ENCODE measurements at regions not wholly inside any gene's neighbourhood (a gene's known extent, or its start where the extent isn't known, plus 50 kb on each side); places are given as distances from the start of the nearest gene placed in this dataset.

GRCh38 chr2:56464613-56465012, 280.8 kb downstream of the CCDC85A start:
- no peaks in the 10 kb centered on the region for H4K20me1 ChIP-seq (ENCODE audit: control insufficient read depth, insufficient read depth, insufficient read length)
- no peak overlapping the region for H3K18ac ChIP-seq (ENCODE audit: insufficient read length, low read depth, low read length)
- H3K79me1 ChIP-seq (ENCODE audit: insufficient read depth, low read depth, low read length, poor library complexity, severe bottlenecking), result no peaks in the 10 kb centered on the region
- H2BK20ac ChIP-seq (ENCODE audit: low read depth, low read length, poor library complexity, severe bottlenecking), result no peak overlapping the region
- H3K23me2 ChIP-seq (ENCODE audit: insufficient read length, low read depth, low read length, poor library complexity, severe bottlenecking), result no peaks in the 10 kb centered on the region
- no peak for DNase-seq
- H3K4me1 ChIP-seq (ENCODE audit: insufficient read depth, low read length), result no peaks in the 10 kb centered on the region
- H3K23ac ChIP-seq (ENCODE audit: insufficient read length, low read depth, low read length), result no peak overlapping the region
- H3K9me3 ChIP-seq (ENCODE audit: control insufficient read depth, low read depth, low read length), result no peaks in the 10 kb centered on the region
- no peak overlapping the region for H2AK5ac ChIP-seq (ENCODE audit: insufficient read length, low read length)
- H2BK120ac ChIP-seq (ENCODE audit: low read depth, low read length, poor library complexity, severe bottlenecking), result no peak overlapping the region
- no peaks in the 10 kb centered on the region for H3K27me3 ChIP-seq (ENCODE audit: insufficient read depth, low read length)
- no peak overlapping the region for H4K91ac ChIP-seq (ENCODE audit: insufficient read length, low read depth, low read length)
- Mint-ChIP-seq H3K27ac (no peak overlapping the region), H3K36me3 (ENCODE audit: insufficient read depth in 1 of 3, low read depth in 3 of 3) (no peaks in the 10 kb centered on the region), H3K4me3 (no peak overlapping the region), H3K27me3 (ENCODE audit: low read depth) (no peaks in the 10 kb centered on the region), H3K9me3 (no peaks in the 10 kb centered on the region), H3K4me1 (no peaks in the 10 kb centered on the region)
- no peak overlapping the region for H4K8ac ChIP-seq (replicated peaks; ENCODE audit: insufficient read length, low read depth, low read length)
- H3K27ac ChIP-seq (ENCODE audit: insufficient read length, low read depth, low read length), result no peak overlapping the region
- H2BK12ac ChIP-seq (ENCODE audit: insufficient read length, low read depth, low read length), result no peak overlapping the region
- H3T11ph ChIP-seq (ENCODE audit: low read length), result no peak overlapping the region
- no peak for TF ChIP-seq CTCF (conservative IDR thresholded peaks at IDR 0.05)
- H2AFZ ChIP-seq (ENCODE audit: low read length), result no peak overlapping the region
- H3K4me2 ChIP-seq (ENCODE audit: insufficient read depth, insufficient read length, low read length), result no peak overlapping the region
- H3K4ac ChIP-seq (ENCODE audit: low read depth, low read length), result no peak overlapping the region
- no peak overlapping the region for H2BK15ac ChIP-seq (ENCODE audit: low read depth, low read length)
- H4K5ac ChIP-seq (ENCODE audit: insufficient read length, low read depth, low read length), result no peak overlapping the region
- no peak overlapping the region for H3K14ac ChIP-seq (ENCODE audit: insufficient read depth, low read length)
- no CpG with 5 or more reads among the region's 2 CpGs for WGBS (ENCODE audit: extremely low coverage, insufficient read length, low lambda C conversion rate)
- no peak overlapping the region for H3K9ac ChIP-seq (ENCODE audit: extremely low read depth, insufficient read length, low read length)
- H3K79me2 ChIP-seq (ENCODE audit: insufficient read depth, low read length), result no peaks in the 10 kb centered on the region
- no peak overlapping the region for H3K56ac ChIP-seq (ENCODE audit: insufficient read length, low read depth, low read length)
- no peak overlapping the region for H2BK5ac ChIP-seq (ENCODE audit: insufficient read length, low read length)

All from H9 (cell line).